Sigmoid colon (tissue), 4 donors: ENCODE measurements at regions not wholly inside any gene's neighbourhood (a gene's known extent, or its start where the extent isn't known, plus 50 kb on each side); places are given as distances from the start of the nearest gene placed in this dataset.

Experiments used
- CTCF ChIP-seq, 4 experiments: fragments of 450-650 bp in 3 of 4; fragments of 200-600 bp in 1 of 4; IDR thresholded peaks; one replicate each; pipeline ENCODE4 v1.5.1; 2016 to 2019; ENCODE audit warnings: antibody characterized with exemption in 4 of 4, mild to moderate bottlenecking in 3 of 4, moderate library complexity in 2 of 4
- EP300 ChIP-seq, 4 donors: sonication (generic); formaldehyde crosslinking; IDR thresholded peaks; one replicate each; pipeline ENCODE4 v1.6.1; 2017; ENCODE audit warnings: antibody characterized with exemption in 4 of 4
- POLR2AphosphoS5 ChIP-seq, 4 donors: sonication (generic); formaldehyde crosslinking; IDR thresholded peaks; one replicate each; pipeline ENCODE4 v1.6.1; 2017; ENCODE audit warnings: antibody characterized with exemption in 4 of 4

DNA sequence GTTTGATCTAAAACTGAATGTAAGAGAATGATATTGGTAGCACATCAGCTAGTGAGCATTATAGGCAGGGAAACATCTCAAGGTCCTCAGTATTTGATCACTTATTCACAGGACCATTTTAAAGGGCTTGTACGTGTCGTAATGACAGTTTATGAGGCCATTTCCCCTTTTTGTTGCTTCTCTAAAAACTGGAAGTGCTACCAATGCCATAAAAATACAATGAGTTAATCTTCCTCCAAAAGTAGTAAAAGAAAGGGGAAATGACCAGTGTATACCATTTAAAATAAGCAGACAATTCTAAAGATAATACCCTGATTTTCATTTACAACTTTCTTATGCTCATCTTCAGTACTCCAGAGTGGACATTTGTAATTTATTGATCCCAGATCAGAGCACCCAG, 285.8 kb upstream of the PCSK5 start:
- no peak for TF ChIP-seq CTCF (IDR thresholded peaks at IDR 0.05)
- no peak for TF ChIP-seq EP300 (IDR thresholded peaks at IDR 0.05)
- no peak for TF ChIP-seq POLR2AphosphoS5 (IDR thresholded peaks at IDR 0.05)
